ENCODE measurements at regions not wholly inside any gene's neighbourhood (a gene's known extent, or its start where the extent isn't known, plus 50 kb on each side); places are given as distances from the start of the nearest gene placed in this dataset.
"Not testable (repeated sequence)": the region's sequence is repeated elsewhere in the genome, so short reads cannot be mapped to it uniquely, and the experiment has no call there.

DNA sequence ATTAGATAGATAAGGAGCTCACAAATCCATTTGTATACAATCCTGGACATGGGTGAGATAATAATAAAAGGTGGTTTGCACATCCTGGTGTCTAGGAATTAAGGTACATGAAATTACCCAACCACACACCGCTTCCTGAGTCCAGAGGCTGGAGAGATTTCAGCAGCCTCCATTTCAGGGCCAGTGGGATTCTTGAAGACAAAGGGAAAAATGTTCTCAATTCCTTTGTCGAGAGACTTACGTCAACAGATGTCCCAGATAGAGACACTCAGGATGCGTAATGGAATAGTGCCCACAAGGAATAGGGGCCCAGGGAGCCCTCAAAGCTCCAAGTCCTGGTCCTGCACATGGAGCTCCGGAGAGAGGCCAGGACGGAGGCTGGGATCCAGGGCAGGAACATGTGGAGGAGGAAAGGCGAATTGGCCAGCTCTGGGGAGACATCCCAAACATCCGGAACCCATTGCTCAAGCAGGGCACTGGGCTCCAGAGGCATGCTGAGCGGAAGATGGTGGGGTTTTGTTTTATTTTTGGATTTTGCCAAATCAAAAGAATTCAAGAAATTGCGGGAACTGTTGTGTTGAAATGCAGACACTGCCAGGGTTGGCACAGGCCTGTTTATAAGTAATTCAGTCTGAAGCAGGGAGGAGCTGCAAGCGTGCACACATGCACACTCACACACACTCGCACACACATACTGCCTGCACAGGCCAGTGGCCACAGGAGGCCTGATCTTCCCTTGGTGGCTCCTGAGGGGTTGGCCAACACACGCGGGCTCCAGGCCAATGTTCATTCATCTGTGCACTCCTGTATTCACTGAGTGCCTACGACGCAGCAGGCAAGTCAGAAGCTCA, 97.2 kb downstream of the NOG start:
- DNase-seq (ENCODE audit: low read depth in 4 of 4, low spot score in 1 of 4), result no peak

DNA sequence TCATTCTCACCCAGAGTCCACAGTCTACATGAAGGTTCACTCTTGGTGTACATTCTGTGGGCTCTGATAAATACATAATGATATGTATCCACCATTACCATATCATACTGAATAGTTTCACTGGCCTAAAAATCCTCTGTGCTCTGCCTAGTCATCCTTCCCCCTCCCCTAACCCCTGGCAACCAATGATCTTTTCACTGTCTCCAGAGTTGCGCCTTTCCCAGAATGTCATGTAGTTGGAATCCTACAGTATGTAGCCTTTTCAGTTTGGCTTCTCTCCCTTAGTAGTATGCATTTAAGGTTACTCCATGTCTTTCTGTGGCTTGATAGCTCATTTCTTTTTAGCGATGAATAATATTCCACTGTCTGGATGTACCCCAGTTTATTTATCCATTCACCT, 101.3 kb downstream of the NOG start:
- DNase-seq (ENCODE audit: low read depth in 4 of 4, low spot score in 1 of 4), result no peak

DNA sequence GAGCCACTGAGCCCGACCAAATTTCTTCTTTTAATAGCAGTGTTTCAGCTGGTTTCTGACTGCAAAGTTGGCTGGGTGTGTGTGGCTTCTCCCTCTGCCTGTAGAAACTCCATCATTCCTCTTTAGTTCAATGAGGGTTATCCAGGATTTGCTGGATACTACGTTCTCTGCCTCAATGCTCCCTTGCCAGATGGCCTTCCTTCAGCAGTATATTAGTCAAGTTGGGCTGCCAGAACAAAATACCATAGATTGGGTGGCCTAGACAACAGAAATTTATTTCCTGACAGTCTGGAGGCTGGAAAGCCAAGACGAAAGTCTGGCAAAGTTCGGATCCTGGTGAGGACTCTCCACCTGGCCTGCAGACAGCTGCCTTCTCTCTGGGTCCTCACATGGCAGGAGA, 103.7 kb downstream of the NOG start:
- no peak for DNase-seq (ENCODE audit: low read depth in 4 of 4, low spot score in 1 of 4)

DNA sequence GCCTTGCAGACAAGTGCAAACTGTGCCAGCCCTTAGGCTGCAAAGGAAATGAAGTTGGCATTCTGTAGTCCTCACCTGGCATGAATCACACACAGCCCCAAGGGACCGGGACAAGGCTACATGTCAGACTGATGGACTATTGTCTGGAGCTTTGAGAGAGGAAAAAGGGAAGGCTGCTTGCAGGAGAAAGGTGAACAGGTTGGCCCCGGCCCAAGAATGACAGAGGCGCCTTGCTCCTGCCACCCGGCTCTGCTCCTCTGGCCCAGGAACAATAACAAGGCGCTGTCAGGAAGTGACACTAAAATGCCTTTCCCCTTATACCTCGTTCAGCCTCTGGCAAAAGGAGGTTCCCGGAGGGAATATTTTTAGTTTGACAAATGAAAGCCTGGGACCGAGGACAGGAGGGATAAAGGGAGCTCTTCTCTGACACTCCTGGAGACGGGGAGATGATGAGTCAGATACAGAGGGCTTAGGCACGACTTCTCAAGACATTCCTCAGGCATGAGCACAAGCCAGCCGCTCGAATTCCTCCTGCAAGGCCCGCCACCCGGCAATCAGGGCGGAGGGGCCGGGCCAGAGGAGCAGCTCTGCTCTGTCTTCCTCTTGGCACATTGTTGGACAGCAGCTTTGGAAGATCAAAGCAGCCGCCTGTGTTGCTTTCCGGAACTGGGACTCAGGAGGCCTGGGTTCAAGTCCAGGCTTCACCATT, 105.8 kb downstream of the NOG start:
- no peak for DNase-seq (ENCODE audit: low read depth in 4 of 4, low spot score in 1 of 4)

DNA sequence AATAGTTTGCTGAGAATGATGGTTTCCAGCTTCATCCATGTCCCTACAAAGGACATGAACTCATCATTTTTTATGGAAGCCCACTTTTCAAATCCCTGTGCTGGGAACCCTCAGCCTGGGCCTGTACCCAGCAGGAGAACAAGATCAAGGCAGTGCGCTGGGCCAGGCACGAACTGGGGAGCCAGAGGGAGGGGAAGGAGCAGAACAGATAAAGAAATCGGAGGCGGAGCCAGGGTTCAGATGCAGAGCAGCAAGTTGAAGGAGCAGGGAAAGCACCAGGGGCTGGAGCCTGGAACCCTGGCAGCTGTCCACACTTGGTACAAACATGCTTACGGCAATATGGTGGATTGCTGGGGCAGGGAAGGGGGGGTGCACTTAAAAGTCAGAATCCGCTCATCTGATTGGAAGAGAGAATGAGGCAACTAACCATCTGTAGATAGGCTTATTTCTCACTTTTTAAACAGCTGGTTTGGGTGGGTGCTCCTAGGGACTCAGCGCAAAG, 107.5 kb downstream of the NOG start:
- DNase-seq (ENCODE audit: low read depth in 4 of 4, low spot score in 1 of 4), result no peak

DNA sequence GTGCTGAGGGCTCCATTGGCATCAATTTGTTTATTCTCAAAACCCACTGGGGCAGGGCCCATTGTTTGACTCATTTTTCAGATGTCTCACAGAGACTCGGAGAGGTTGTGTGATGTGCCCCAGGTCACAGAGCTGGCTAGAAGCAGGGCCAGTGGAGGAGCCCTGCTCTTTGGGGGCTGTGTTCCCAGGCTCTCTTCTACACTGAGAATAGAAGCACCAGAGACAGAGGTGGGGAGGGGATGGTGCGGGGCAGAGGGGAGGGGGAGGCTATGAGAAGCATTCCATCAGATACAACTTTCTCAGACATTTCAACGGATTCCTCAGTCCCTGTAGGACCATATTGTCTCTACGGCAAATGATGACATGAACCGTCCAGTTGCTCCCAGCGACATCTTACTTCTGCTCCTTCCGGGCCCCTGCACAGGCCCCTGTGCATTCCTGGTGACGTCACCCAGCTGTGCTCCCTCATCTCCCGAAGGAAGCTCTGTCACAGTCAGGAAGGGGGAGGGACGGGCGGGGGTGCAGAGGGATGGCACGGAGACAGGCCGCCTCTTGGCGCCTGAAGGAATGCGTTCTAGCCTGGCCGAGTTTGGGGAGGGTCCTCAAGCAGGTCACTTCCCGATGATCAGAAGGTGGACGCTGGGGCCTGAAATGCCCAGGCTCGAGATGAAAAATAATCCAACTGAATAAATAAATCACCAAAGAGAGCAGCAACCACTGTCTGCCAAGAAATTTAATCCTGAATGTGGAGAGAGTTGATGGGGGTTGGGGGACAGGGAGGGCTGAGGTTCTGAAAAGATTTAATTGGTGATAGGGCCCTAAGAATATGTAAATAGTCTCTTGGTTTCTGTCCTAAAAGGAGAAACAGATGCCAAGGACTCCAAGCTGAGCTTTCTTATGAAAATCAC, 114.1 kb downstream of the NOG start:
- DNase-seq (ENCODE audit: low read depth in 4 of 4, low spot score in 1 of 4), result no peak

DNA sequence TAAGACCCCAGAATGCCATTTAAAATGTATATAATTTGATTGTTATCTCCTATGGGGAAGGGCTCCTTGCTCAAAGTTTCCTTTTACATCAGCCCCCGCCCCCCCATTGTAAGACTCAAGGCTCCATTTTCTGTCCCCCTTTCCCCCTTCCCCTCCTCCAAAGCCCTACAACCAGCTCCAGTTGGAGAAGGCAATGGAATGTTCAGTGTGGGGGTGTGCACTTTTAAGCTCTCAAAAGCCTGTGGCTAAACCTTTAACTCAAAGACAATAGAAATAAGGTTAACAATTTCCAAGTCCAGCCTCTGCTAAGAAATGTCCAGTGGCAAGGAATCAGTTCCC, 114.7 kb downstream of the NOG start:
- DNase-seq (ENCODE audit: low read depth in 4 of 4, low spot score in 1 of 4), result no peak

DNA sequence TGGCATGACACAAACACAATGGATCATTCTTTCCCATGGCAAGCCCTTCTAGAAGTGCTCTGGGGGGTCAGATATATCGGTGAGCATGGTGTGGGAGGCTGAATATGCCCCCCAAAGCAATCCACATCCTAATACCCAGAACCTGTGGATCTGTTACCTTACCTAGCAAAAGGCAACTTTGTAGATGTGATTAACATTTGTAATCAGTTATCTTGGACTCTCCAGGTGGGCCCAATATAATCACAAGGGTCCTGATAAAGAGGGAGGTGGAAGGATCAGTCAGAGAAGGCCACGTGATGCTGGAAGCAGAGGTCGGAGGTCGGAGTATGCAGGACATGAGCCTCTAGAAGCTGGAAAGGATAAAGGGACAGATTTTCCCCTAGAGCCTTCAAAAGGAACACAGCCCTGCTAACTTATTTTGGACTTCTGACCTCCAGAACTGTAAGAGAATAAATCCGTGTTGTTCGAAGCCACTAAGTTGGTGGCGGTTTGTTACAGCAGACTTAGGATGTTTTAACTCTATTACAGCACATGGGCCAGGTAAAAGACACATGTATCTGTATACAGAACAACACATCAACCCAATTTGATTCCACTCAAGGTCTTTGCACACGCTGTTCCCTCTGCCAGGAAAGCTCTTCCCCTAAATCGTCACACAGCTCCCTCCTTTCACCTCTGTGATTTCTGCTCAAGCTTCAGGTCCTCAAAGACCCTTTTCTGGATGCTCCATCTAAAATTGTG, 115.3 kb downstream of the NOG start:
- no peak for DNase-seq (ENCODE audit: low read depth in 4 of 4, low spot score in 1 of 4)

DNA sequence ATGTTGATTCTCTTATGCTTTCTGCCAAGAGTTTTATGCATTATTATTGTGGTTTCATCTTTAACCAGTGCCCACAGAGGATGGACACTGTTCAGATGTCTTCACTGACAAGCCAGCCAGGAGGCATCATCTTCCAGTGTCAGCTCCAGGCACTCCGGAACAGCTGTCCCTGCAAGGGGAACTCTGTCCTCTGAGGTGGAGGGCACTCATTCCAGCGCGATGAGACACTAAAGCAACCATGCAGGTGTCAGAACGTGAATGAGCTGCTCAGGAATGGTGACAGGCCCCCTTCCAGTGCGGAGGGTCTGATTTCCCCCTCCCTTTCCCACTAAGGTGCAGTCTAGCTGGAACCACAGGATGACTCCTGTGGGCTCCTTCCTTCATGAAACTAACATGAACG, 117.5 kb downstream of the NOG start:
- no peak for DNase-seq (ENCODE audit: low read depth in 4 of 4, low spot score in 1 of 4)

DNA sequence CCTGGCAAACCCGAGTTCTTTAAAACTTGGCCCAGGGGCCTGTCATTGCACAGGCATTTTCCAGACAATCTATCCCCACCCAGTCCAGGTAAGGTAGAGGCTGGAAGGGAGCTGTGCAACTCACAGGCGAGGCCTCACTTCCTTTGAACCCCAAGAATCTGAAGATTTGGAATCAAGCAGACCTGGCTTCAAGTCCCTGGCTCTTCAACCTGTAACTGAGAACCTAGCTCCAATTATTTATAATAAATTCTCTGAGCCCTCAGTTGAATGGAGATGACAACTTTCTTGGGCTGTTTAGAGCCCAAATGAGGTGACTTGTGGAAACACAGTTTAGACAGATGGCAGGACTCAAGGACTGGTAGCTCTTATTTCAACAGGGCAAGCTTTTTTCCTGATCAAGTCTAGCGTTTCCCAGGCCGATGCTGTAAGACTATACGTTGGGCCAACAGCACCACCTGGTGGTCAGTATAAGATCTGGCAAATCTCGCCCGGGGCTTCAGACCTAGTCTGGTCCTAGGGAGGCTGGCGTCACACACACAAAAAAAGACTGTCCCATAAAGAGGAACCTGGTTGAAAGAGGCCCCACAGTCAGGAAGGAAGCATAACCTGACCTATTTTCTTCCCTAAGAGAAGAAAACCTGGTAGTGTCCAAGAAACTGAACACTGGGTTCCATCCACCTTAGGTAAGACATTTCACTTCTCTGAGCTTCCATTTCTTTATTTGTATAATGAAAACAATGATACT, 117.9 kb downstream of the C17orf67 start:
- peak; percentile 56 to 67 (median 63) for DNase-seq (ENCODE audit: low read depth in 4 of 4, low spot score in 1 of 4)

DNA sequence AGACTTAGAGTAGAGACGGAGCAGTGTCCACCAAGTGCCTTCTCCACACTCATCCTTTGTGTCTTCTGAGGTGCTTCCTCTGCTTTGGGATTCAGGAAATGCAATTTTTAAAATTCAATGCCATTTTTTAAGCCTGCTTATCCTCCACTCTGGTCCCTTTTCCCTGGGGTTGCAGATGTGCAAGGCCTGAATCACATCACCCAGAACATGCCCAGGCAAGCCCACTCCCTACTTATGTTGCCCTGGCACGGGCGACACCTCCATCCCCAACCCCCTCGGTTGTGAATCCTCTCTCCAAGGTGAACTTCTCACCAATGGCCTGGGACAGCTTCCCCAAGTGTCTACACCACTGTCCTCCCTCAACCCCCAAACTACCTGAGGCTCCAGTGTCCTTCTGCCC, 116.2 kb downstream of the C17orf67 start:
- no peak for DNase-seq (ENCODE audit: low read depth in 4 of 4, low spot score in 1 of 4)

DNA sequence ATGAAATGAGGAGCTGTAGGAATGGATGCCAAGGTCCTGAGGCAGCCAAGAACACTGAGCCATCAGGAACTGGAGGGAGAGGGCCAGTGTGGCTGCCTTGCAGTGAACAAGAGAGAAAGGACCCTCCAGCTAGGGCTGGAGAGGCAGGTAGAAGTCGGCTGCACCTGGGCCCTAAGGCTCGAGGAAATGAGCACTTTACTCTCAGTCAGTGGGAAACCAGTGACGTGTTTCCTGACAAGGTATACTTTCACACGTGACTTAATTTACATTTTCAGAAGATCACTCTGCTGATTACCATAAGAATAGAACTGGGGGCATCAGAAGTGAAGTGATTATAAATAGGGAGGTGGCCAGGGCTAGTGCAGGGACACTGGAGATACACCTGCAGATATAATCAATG, 115.2 kb downstream of the C17orf67 start:
- no peak for DNase-seq (ENCODE audit: low read depth in 4 of 4, low spot score in 1 of 4)

DNA sequence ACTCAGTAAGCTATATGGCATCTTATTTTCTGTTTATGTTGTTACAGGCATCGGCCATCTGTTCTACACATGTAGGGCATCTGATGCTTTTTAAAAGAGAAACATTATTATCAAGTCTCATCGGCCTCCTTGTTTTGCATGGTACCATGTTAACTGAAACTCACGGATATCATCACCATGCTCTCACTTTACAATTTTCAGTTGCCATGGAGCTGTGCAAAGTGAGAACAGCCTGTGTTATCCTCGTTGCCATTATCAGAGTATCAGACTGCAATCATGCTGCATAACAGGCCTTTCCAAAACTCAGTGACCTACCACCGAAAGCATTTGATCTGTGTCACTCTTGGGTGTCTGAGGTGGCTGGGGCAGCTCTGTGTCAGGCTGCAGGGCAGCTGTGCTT, 110.3 kb downstream of the C17orf67 start:
- no peak for DNase-seq (ENCODE audit: low read depth in 4 of 4, low spot score in 1 of 4)

DNA sequence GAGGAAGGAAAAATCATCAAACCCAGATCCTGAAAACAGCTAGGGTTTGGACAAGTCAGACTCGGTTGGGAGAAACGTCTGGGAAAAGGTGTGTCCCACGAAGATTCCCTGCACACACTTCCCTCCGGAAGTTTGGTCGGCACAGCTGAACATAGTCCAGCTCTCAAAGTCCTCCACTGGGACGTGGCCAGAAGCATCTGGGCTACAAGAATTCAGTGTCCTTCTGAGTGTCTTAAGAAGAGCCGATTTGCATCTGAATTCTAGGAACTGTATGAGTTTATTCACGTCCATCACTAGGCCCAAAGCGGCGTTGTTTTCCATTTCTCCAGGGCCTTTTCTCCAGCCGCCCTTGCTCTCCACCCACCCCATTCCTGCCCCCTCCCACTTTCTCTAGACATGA, 109.1 kb downstream of the C17orf67 start:
- DNase-seq (ENCODE audit: low read depth in 4 of 4, low spot score in 1 of 4), result no peak

DNA sequence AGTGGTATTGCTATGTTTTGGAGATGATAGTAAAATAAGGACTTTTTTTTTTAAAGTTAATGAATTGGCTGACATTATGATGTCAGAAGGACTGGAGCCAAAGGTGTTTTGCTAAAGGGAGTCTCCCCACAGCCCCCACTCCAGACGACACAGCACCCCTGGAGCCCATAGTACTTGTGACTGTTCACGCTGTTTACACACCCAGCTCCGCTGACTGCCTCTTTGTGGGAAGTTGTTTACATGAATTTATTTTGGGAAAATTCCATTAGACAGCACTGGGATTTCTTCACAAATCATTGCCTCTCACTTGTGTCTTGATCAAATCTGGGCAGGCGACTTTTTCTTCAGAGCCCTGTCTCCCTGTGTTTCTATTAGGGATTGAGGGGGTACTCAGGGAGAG, 108.6 kb downstream of the C17orf67 start:
- no peak for DNase-seq (ENCODE audit: low read depth in 4 of 4, low spot score in 1 of 4)

DNA sequence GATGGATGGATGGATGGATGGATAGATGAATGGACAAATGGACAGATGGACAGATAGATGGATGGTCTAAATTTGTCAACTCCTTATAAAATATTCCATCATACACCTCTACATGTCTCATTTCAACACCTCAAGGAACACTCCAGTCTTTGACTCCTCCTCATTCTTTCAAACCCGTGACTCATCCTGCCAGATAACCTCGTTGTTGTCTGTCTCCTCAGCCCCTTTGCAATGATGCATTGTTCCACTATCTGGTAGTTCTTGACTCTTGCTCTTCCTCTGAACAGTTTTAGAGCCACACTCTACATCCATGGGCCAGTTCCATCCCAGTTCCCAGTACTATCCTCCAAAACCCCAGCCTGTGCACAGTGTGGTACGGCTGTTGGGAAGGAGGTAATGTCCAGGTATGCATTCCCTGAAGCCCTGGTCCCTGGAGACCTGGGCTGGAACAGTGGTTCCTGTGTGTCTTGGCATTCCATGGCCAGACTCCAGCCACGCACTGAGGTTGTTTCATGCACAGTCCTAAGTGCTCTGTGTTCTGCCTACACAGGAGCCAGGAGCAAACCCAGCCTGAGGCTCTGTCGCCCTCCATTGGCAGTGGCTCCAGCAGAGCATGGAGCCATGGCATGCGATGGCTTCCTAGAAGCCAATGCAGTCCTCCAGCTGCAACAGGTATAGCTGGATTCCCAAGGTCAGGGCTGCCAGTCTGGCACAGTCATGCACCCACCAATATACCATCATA, 105.7 kb downstream of the C17orf67 start:
- DNase-seq (ENCODE audit: low read depth in 4 of 4, low spot score in 1 of 4), result no peak

DNA sequence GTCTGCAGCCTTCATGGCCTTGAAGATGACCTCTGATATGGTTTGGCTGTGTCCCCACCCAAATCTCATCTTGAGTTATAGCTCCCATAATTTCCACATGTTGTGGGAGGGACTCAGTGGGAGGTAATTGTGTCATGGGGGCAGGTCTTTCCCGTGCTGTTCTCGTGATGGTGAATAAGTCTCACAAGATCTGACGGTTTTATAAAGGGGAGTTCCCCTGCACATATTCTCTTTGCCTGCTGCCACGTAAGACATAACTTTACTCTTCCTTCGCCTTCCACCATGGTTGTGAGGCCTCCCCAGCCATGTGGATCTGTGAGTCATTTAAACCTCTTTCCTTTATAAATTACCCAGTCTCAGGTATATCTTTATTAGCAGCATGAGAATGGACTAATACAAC, 102.6 kb downstream of the C17orf67 start:
- DNase-seq (ENCODE audit: low read depth in 4 of 4, low spot score in 1 of 4), result not testable (repeated sequence)

DNA sequence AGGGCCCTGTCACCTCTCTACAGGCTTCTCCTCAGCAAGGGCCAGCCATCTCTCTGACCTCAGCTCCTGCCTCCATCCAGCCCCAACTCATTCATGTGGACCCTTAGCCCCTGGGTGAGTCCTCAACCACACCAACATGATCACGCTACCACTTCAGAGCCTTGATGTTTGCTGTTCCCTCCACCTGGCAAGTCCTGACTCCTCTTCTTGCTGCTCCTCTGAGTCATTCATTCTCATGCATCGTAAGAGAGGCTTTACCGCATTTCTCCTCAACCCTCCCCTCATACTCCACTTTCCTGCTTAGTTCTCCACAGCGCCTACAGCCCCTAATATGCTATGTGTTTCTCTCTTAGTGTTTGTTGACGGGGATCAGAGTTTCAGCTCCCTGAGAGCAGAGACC, 99.9 kb downstream of the C17orf67 start:
- no peak for DNase-seq (ENCODE audit: low read depth in 4 of 4, low spot score in 1 of 4)

DNA sequence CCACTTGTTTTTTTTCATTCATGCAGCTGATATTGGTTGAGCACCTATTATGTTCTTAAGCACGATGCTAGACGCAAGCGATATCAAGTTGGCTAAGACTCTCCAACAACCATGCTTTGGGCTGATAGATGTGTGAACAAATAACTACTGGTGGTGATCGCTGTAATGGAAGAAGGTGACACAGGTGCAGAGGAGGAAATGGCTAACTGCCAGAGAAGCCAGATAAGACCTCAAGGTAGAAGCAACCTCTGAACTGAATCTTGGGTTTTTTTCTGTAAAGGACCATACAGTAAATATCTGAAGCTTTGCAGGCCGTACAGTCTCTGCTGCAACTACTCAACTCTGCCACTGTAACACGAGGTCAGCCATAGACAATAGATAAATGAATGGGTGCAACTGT, 97.9 kb downstream of the C17orf67 start:
- DNase-seq (ENCODE audit: low read depth in 4 of 4, low spot score in 1 of 4), result no peak
